WTC11 (cell line): ENCODE measurements at regions not wholly inside any gene's neighbourhood (a gene's known extent, or its start where the extent isn't known, plus 50 kb on each side); places are given as distances from the start of the nearest gene placed in this dataset.

Experiments used
- CTCF ChIP-seq: fragments of 200-600 bp; IDR thresholded peaks from 2 replicates; pipeline ENCODE4 v1.8.0; 2022; ENCODE audit warnings: antibody characterized with exemption
- ESRRA ChIP-seq: sonication (generic); formaldehyde crosslinking; IDR thresholded peaks from 2 replicates; pipeline ENCODE4 v1.8.1; 2022; ENCODE audit warnings: mild to moderate bottlenecking, missing genetic modification reagents, borderline replicate concordance
- FOXJ3 ChIP-seq: sonication (generic); formaldehyde crosslinking; IDR thresholded peaks from 2 replicates; pipeline ENCODE4 v1.9.0; 2021; ENCODE audit warnings: missing genetic modification reagents, mild to moderate bottlenecking, borderline replicate concordance
- MAX ChIP-seq: sonication (generic); formaldehyde crosslinking; IDR thresholded peaks from 2 replicates; pipeline ENCODE4 v1.8.0; 2022; ENCODE audit warnings: mild to moderate bottlenecking, missing genetic modification reagents
- NFE2L1 ChIP-seq: sonication (generic); formaldehyde crosslinking; IDR thresholded peaks from 2 replicates; pipeline ENCODE4 v1.8.1; 2023; ENCODE audit warnings: missing genetic modification reagents
- NR2C2 ChIP-seq: sonication (generic); formaldehyde crosslinking; IDR thresholded peaks from 2 replicates; pipeline ENCODE4 v1.8.0; 2022; ENCODE audit warnings: mild to moderate bottlenecking, missing genetic modification reagents
- PRDM15 ChIP-seq: sonication (generic); formaldehyde crosslinking; IDR thresholded peaks from 2 replicates; pipeline ENCODE4 v1.8.0; 2022; ENCODE audit warnings: missing genetic modification reagents
- ZNF317 ChIP-seq: sonication (generic); formaldehyde crosslinking; IDR thresholded peaks from 2 replicates; pipeline ENCODE4 v1.8.1; 2023; ENCODE audit warnings: low read depth, mild to moderate bottlenecking, moderate library complexity, missing genetic modification reagents, borderline replicate concordance
- ZSCAN18 ChIP-seq: fragments of 250-450 bp; sonication (Bioruptor Pico); IDR thresholded peaks from 2 replicates; pipeline ENCODE4 v2.1.2; 2022; ENCODE audit warnings: mild to moderate bottlenecking, moderate library complexity
- TF ChIP-seq, protein P1 (sequence below): sonication (generic); formaldehyde crosslinking; IDR thresholded peaks from 2 replicates; pipeline ENCODE4 v1.8.1; 2023; ENCODE audit warnings: mild to moderate bottlenecking, missing genetic modification reagents
- TF ChIP-seq, protein P2 (sequence below): sonication (generic); formaldehyde crosslinking; IDR thresholded peaks from 2 replicates; pipeline ENCODE4 v1.8.1; 2022; ENCODE audit warnings: low read depth, missing genetic modification reagents, borderline replicate concordance
- TF ChIP-seq, protein P3 (sequence below): sonication (generic); formaldehyde crosslinking; IDR thresholded peaks from 2 replicates; pipeline ENCODE4 v1.8.0; 2022; ENCODE audit warnings: mild to moderate bottlenecking, missing genetic modification reagents

DNA sequence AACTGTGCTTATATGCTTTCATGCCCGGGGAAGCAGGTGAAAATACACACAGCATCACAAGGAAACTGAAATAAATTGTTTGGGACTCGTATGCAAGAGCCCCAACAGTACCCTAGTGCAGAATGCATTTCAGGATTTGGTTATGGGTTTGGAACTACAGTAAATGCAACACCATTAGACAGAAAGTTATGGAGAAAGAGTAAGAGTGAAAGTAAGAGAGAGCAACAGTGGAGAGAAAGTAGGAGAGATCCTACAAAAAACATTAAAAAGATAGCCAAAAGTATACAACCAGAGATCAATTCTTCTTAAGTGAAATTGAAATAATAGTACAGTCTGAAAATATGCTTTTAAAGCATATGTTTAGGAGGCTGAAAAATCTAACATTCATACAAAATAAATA is 231.1 kb downstream of the TFEC start:
- TF ChIP-seq ESRRA (CRISPR knock-in tag), result no peak
- TF ChIP-seq MAX (CRISPR knock-in tag), result no peak
- TF ChIP-seq ZNF317 (CRISPR knock-in tag), result no peak
- TF ChIP-seq CTCF, result no peak
- TF ChIP-seq PRDM15 (CRISPR knock-in tag), result no peak
- TF ChIP-seq, protein P1, sequence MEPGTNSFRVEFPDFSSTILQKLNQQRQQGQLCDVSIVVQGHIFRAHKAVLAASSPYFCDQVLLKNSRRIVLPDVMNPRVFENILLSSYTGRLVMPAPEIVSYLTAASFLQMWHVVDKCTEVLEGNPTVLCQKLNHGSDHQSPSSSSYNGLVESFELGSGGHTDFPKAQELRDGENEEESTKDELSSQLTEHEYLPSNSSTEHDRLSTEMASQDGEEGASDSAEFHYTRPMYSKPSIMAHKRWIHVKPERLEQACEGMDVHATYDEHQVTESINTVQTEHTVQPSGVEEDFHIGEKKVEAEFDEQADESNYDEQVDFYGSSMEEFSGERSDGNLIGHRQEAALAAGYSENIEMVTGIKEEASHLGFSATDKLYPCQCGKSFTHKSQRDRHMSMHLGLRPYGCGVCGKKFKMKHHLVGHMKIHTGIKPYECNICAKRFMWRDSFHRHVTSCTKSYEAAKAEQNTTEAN (CRISPR knock-in tag), result no peak
- no peak for TF ChIP-seq ZSCAN18 (CRISPR knock-in tag)
- TF ChIP-seq, protein P2, sequence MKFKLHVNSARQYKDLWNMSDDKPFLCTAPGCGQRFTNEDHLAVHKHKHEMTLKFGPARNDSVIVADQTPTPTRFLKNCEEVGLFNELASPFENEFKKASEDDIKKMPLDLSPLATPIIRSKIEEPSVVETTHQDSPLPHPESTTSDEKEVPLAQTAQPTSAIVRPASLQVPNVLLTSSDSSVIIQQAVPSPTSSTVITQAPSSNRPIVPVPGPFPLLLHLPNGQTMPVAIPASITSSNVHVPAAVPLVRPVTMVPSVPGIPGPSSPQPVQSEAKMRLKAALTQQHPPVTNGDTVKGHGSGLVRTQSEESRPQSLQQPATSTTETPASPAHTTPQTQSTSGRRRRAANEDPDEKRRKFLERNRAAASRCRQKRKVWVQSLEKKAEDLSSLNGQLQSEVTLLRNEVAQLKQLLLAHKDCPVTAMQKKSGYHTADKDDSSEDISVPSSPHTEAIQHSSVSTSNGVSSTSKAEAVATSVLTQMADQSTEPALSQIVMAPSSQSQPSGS (CRISPR knock-in tag), result no peak
- TF ChIP-seq NR2C2 (CRISPR knock-in tag), result no peak
- TF ChIP-seq FOXJ3 (CRISPR knock-in tag), result no peak
- TF ChIP-seq, protein P3, sequence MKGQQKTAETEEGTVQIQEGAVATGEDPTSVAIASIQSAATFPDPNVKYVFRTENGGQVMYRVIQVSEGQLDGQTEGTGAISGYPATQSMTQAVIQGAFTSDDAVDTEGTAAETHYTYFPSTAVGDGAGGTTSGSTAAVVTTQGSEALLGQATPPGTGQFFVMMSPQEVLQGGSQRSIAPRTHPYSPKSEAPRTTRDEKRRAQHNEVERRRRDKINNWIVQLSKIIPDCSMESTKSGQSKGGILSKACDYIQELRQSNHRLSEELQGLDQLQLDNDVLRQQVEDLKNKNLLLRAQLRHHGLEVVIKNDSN (CRISPR knock-in tag), result no peak
- TF ChIP-seq NFE2L1 (CRISPR knock-in tag), result no peak
